ENCODE measurements at regions not wholly inside any gene's neighbourhood (a gene's known extent, or its start where the extent isn't known, plus 50 kb on each side); places are given as distances from the start of the nearest gene placed in this dataset.

GRCh38 chr16:75971334-75971733 lies 245.0 kb upstream of the CPHXL start:
- TF ChIP-seq HDGF (IDR thresholded peaks at IDR 0.05; ENCODE audit: borderline replicate concordance) (no peak), FOXM1 (IDR thresholded peaks at IDR 0.05; ENCODE audit: borderline replicate concordance) (no peak), L3MBTL2 (conservative IDR thresholded peaks at IDR 0.05) (no peak), BHLHE40 (IDR thresholded peaks at IDR 0.05; ENCODE audit: borderline replicate concordance) (no peak)

Measured in HEK293T (cell line).